ENCODE measurements at regions not wholly inside any gene's neighbourhood (a gene's known extent, or its start where the extent isn't known, plus 50 kb on each side); places are given as distances from the start of the nearest gene placed in this dataset.
"Not testable (repeated sequence)": the region's sequence is repeated elsewhere in the genome, so short reads cannot be mapped to it uniquely, and the experiment has no call there.

DNA sequence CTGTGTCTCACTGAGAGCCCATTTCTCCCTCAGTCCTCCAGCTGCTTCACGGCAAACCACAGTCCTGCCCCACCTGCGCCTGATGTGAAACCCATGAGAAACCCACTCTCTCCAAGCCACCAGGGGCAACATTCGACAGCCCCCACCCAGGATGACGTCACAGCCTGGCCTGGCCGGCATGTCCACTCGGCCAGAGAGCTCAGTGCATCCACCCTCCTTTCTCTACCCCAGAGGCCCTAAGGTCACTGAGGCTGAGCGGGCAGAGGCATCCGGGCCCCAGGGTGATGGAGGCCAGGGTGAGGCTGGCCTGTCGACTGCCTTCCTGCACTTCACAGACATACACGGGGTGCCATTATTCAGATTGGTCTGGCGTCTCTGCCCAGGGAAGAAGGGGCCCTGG lies 402.7 kb upstream of the MYT1L start:
- DNase-seq: no peak
- ChIA-PET POLR2A (no interaction called here), CTCF (no interaction called here)
- Mint-ChIP-seq H3K4me3 (no peak overlapping the region), H3K4me1 (no peaks in the 10 kb centered on the region), H3K27me3 (no peaks in the 10 kb centered on the region), H3K36me3 (ENCODE audit: low read depth) (no peaks in the 10 kb centered on the region), H3K9me3 (no peaks in the 10 kb centered on the region), H3K27ac (no peak overlapping the region)

- Mint-ChIP-seq H3K27ac (no peak overlapping the region), H3K9me3 (no peaks in the 10 kb centered on the region), H3K4me1 (no peaks in the 10 kb centered on the region), H3K4me3 (no peak overlapping the region), H3K36me3 (ENCODE audit: low read depth) (no peaks in the 10 kb centered on the region), H3K27me3 (no peaks in the 10 kb centered on the region)
- CTCF ChIA-PET: no interaction called here
- no peak for DNase-seq
- POLR2A ChIA-PET: no interaction called here
Measured at GRCh38 chr2:2732331-2733119, 401.4 kb upstream of the MYT1L start.

- no peaks in the 10 kb centered on the region for H3K36me3 Mint-ChIP-seq (ENCODE audit: low read depth)
- DNase-seq: no peak
- H3K4me3 Mint-ChIP-seq: no peak overlapping the region
- no peaks in the 10 kb centered on the region for H3K9me3 Mint-ChIP-seq
- CTCF ChIA-PET: interaction anchor here (0.6 kb wide), 1 partner anchor 495 kb away, joined by 3 read pairs; no protein-coding TSS in a partner anchor
- no peaks in the 10 kb centered on the region for H3K4me1 Mint-ChIP-seq
- POLR2A ChIA-PET: no interaction called here
- no peak overlapping the region for H3K27ac Mint-ChIP-seq
- no peaks in the 10 kb centered on the region for H3K27me3 Mint-ChIP-seq
Measured at GRCh38 chr2:2731816-2732284, 400.8 kb upstream of the MYT1L start.

DNA sequence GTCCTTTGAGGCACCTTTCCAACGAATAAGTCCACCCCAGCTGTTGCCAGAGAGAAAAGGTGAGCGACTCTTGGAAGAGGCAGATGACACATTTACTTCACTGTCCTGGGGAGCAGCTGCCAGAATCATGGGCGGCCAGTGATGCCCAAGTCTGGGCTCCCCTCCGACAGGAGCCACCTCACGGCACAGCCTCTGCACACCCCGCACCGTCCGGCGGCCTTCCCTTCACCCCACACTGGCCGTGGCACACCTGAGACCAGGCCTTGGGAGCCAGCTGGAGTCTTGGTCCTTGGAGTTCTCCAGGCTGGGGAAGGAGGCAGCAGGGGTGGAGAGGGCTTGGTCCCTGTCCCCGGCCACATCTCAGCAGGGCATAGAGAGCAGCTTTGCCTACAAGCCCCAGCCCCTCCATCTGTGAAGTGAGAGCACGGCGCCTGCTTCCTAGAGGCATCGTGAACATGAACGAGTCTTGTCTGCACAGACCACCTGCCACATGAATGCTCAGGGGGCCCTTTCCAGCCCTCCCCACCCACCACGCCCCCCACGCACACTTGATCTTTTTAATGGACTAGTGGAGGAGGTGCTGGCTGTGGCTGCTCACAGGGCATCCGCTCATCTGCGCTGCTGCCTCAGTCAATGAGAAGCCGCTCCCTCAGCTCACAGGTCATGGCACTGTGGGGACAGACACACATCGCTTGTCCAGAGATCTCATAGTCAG lies 400.2 kb upstream of the MYT1L start:
- POLR2A ChIA-PET: no interaction called here
- Mint-ChIP-seq H3K36me3 (ENCODE audit: low read depth) (no peaks in the 10 kb centered on the region), H3K4me3 (no peak overlapping the region)

DNA sequence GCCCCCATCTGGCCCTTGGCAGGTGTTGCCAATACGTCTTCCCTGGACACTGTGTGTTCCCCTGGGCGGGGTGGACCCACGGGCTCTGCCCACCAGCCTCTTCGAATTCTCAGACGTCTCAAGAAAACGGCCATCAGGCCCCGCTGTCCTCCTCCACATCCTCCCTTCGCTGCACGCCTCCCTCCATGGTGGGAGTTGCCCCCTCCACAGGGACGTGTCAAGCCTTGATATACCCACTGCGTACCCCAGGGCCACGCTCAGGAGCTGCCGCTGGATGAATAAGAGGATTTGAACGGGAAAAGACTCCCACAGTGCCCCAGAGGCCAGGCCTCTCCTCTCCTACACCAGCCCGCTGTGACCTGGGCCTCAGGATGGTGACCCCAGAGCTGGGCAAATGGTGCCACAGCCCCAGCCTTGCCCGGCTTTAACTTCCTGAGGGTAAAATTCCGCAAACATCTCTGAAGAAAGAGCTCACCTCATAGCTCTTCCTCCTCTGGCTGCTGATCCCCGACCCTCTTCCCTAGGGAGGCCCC lies 399.3 kb upstream of the MYT1L start:
- DNase-seq: no peak
- Mint-ChIP-seq H3K4me3 (no peak overlapping the region), H3K36me3 (ENCODE audit: low read depth) (no peaks in the 10 kb centered on the region), H3K4me1 (no peaks in the 10 kb centered on the region), H3K27ac (no peak overlapping the region), H3K27me3 (no peaks in the 10 kb centered on the region), H3K9me3 (no peaks in the 10 kb centered on the region)
- ChIA-PET CTCF (no interaction called here), POLR2A (interaction anchor here (0.6 kb wide), 1 partner anchor 648 kb away, joined by 3 read pairs; no protein-coding TSS in a partner anchor)

More for the DNA sequence above, 400.2 kb upstream of the MYT1L start:
- no peaks in the 10 kb centered on the region for H3K9me3 Mint-ChIP-seq
- CTCF ChIA-PET: interaction anchor here (0.6 kb wide), 1 partner anchor 494 kb away, joined by 3 read pairs; no protein-coding TSS in a partner anchor
- no peaks in the 10 kb centered on the region for H3K27me3 Mint-ChIP-seq
- no peak overlapping the region for H3K27ac Mint-ChIP-seq
- no peaks in the 10 kb centered on the region for H3K4me1 Mint-ChIP-seq
- DNase-seq: no peak

DNA sequence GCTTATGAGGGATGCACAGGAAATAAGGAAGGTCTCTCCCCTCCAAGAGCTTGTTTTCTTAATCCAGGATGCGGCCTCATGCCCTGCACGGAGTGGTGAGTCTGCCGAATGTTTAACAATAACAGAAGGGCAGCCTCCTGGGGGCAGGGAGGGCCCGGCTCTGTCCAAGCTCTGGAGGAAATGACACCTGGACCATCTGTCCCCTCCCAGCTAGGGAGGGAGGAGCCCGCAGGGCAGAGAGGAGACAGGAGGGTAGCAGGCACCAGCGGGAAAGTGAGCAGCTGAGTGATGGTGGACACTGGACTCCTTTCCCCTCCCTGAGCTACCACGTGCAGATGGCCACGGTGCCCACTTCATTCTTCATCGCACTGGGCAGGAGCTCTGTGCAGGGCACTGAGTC lies 398.2 kb upstream of the MYT1L start:
- DNase-seq: no peak
- H3K27me3 Mint-ChIP-seq: no peaks in the 10 kb centered on the region
- H3K9me3 Mint-ChIP-seq: no peaks in the 10 kb centered on the region
- ChIA-PET CTCF (interaction anchor here (0.8 kb wide), 1 partner anchor 16 kb away, joined by 3 read pairs; no protein-coding TSS in a partner anchor), POLR2A (no interaction called here)
- H3K4me3 Mint-ChIP-seq: no peak overlapping the region
- no peaks in the 10 kb centered on the region for H3K4me1 Mint-ChIP-seq
- H3K36me3 Mint-ChIP-seq (ENCODE audit: low read depth): no peaks in the 10 kb centered on the region
- no peak overlapping the region for H3K27ac Mint-ChIP-seq

DNA sequence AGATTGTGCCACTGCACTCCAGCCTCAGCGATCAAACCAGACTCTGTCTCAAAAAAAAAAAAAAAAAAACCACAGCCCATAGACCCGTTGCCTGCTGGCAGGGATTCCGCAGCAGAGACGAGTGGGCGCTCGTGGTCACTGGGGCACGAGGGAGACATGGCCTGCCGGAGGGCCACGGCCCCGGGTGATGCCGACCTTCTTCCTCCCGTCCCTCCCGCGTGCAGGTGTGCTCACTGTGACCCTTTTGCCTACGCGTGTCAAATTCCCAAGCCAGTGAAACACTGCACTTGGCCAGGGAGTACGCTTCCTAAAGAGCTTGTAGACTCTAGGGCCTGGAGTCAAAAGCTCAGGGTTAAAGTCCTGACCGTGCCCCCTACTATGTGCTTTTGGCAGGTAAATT lies 397.6 kb upstream of the MYT1L start:
- Mint-ChIP-seq H3K27ac (no peak overlapping the region), H3K4me3 (no peak overlapping the region), H3K36me3 (ENCODE audit: low read depth) (no peaks in the 10 kb centered on the region), H3K9me3 (no peaks in the 10 kb centered on the region), H3K27me3 (no peaks in the 10 kb centered on the region), H3K4me1 (no peaks in the 10 kb centered on the region)
- no peak for DNase-seq
- POLR2A ChIA-PET: no interaction called here
- CTCF ChIA-PET: interaction anchor here (0.8 kb wide), 1 partner anchor 16 kb away, joined by 3 read pairs; no protein-coding TSS in a partner anchor

- H3K4me1 Mint-ChIP-seq: no peaks in the 10 kb centered on the region
- H3K36me3 Mint-ChIP-seq (ENCODE audit: low read depth): no peaks in the 10 kb centered on the region
- CTCF ChIA-PET: no interaction called here
- no peaks in the 10 kb centered on the region for H3K27me3 Mint-ChIP-seq
- POLR2A ChIA-PET: no interaction called here
- H3K9me3 Mint-ChIP-seq: no peaks in the 10 kb centered on the region
- DNase-seq: no peak
- H3K27ac Mint-ChIP-seq: no peak overlapping the region
- H3K4me3 Mint-ChIP-seq: no peak overlapping the region
Measured at GRCh38 chr2:2727876-2728511, 396.9 kb upstream of the MYT1L start.

DNA sequence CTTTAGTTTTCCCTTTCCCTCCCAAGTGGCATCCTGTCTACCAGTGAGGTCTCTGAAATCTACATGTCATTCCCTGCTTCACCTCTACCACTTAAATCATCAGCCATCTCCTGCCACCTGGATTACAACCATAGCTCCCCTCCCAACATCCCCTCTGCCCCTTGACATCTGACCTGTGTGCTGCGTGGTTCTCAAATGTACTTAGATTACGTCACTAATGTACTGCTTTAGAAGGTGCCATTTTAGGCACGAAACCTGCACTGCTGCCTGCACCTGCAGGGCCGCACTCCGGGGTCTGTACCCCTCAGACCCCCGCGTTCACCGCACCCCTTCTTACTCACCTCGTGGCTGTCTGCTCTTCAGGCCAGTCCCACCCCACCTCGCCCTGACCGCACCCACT lies 395.1 kb upstream of the MYT1L start:
- Mint-ChIP-seq H3K4me3 (no peak overlapping the region), H3K9me3 (no peaks in the 10 kb centered on the region), H3K36me3 (ENCODE audit: low read depth) (no peaks in the 10 kb centered on the region), H3K27me3 (no peaks in the 10 kb centered on the region), H3K27ac (no peak overlapping the region), H3K4me1 (no peaks in the 10 kb centered on the region)
- ChIA-PET POLR2A (no interaction called here), CTCF (no interaction called here)
- DNase-seq: no peak

GRCh38 chr2:2723064-2723463 lies 392.0 kb upstream of the MYT1L start:
- H3K27me3 Mint-ChIP-seq: no peaks in the 10 kb centered on the region
- CTCF ChIA-PET: no interaction called here
- POLR2A ChIA-PET: no interaction called here

GRCh38 chr2:2721296-2721835 lies 390.3 kb upstream of the MYT1L start:
- no peak for DNase-seq
- ChIA-PET CTCF (no interaction called here), POLR2A (no interaction called here)
- no peak overlapping the region for H3K4me3 Mint-ChIP-seq
- no peaks in the 10 kb centered on the region for H3K9me3 Mint-ChIP-seq
- no peaks in the 10 kb centered on the region for H3K36me3 Mint-ChIP-seq (ENCODE audit: low read depth)
- no peaks in the 10 kb centered on the region for H3K27me3 Mint-ChIP-seq
- H3K27ac Mint-ChIP-seq: no peak overlapping the region
- H3K4me1 Mint-ChIP-seq: no peaks in the 10 kb centered on the region

More at GRCh38 chr2:2723064-2723463, 392.0 kb upstream of the MYT1L start:
- no peaks in the 10 kb centered on the region for H3K4me1 Mint-ChIP-seq
- no peak for DNase-seq
- no peaks in the 10 kb centered on the region for H3K36me3 Mint-ChIP-seq (ENCODE audit: low read depth)
- no peak overlapping the region for H3K27ac Mint-ChIP-seq
- H3K9me3 Mint-ChIP-seq: no peaks in the 10 kb centered on the region
- H3K4me3 Mint-ChIP-seq: no peak overlapping the region

- not testable (repeated sequence) for H3K4me1 Mint-ChIP-seq
Measured at GRCh38 chr2:2720806-2721205, 389.7 kb upstream of the MYT1L start.

GRCh38 chr2:2720351-2720750 lies 389.3 kb upstream of the MYT1L start:
- no peak overlapping the region for H3K27ac Mint-ChIP-seq
- no peaks in the 10 kb centered on the region for H3K27me3 Mint-ChIP-seq
- H3K36me3 Mint-ChIP-seq (ENCODE audit: low read depth): no peaks in the 10 kb centered on the region
- no peaks in the 10 kb centered on the region for H3K4me1 Mint-ChIP-seq
- H3K9me3 Mint-ChIP-seq: no peaks in the 10 kb centered on the region
- no peak for DNase-seq
- POLR2A ChIA-PET: no interaction called here
- CTCF ChIA-PET: no interaction called here
- H3K4me3 Mint-ChIP-seq: no peak overlapping the region

More at GRCh38 chr2:2720806-2721205, 389.7 kb upstream of the MYT1L start:
- H3K4me3 Mint-ChIP-seq; H3K27ac Mint-ChIP-seq; CTCF ChIA-PET; POLR2A ChIA-PET; H3K27me3 Mint-ChIP-seq; H3K9me3 Mint-ChIP-seq; DNase-seq; H3K36me3 Mint-ChIP-seq (ENCODE audit: low read depth): not testable (repeated sequence)

All from activated CD4-positive, alpha-beta T cell treated with anti-CD3 and anti-CD28 coated beads, Interleukin-2, amount 10 ng/mL, durations not matched to agents 7 days and 5 days (primary cell).